CMK (cell line): ENCODE measurements at regions not wholly inside any gene's neighbourhood (a gene's known extent, or its start where the extent isn't known, plus 50 kb on each side); places are given as distances from the start of the nearest gene placed in this dataset.

Source experiments
- DNase-seq: peaks from one replicate; pipeline ENCODE4 v3.0.0-alpha.2; 2010; ENCODE audit warnings: low read depth

DNA sequence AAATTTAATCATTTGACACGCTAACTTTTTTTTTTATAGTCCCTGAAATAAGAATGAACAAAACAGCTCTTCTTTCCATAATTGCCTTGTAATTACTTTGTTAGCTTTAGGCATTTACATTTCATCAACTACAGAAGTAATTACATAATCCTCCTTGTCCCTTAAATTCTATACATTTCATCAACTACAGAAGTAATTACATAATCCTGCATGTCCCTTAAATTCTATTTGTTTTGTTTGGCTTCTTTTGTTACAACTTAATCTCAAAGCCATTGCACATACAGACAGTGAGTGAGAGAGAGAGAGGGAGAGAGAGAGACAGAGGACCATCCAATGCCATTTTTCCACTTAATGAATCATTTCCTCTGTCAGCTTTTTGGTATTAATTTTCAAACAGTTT lies 873.2 kb downstream of the METTL15 start:
- no peak for DNase-seq

- DNase-seq: no peak
Measured at GRCh38 chr11:28976801-28977145, 868.6 kb downstream of the METTL15 start.

- DNase-seq: no peak
Measured at GRCh38 chr11:28976012-28976800, 868.0 kb downstream of the METTL15 start.

GRCh38 chr11:28969832-28970231 lies 861.6 kb downstream of the METTL15 start:
- no peak for DNase-seq

DNA sequence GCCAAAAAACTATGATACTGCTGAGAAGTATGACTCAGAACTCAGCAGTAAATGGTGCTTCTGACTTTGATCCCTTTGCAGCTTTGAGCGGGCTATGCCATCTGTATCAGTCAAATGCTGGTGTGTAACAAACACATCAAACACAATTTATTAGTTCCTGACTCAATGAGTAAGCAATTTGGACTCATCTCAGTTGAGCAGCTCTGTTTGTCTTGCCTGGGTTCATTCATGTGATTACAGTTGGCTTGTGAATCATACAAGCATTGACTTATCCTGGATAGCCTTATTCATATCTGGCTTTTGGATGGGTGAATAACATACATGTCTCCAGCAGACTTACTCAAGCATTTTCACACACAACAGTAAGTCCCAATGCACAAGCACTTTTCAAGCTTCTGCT lies 858.8 kb downstream of the METTL15 start:
- no peak for DNase-seq

- DNase-seq: no peak
Measured at GRCh38 chr11:28965819-28966218, 857.6 kb downstream of the METTL15 start.

- DNase-seq: no peak
Measured at GRCh38 chr11:28964811-28965210, 856.6 kb downstream of the METTL15 start.

DNA sequence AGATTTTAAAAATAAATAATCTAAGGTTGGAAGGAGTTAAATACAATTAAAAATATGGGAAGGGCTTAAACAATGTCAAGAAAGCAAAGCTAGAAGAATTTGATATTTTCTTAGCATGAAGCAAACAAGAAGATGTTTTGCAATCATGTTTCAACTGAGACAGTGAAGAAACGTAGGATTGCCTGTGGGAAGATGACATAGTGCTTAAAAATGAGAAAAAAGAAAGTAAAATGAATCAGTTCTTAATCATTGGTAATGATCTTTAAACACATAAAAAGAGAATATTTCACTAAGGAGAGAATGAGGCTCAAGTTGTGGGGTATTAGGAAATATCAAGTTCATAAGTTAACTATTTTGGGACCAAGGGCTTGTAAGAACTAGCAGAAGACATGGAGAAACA lies 855.0 kb downstream of the METTL15 start:
- no peak for DNase-seq

DNA sequence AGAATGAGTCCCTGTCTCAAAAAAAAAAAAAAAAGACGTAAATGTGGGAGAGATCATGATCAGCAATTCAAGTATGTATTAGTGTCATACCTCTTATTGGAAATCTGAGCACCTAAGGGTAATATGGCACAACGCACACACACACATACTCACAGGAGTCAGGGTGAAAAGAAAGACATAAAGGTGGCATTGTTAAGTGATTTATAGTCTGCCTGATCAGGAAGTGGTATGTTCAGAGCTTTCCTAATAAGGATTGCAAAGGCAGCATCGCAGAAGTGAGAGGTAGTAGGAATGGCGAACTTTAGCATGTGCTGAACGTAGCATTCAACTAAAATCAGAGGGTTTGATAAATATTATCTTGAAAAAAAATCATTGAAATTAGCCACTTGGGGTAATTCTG lies 854.3 kb downstream of the METTL15 start:
- DNase-seq: no peak

DNA sequence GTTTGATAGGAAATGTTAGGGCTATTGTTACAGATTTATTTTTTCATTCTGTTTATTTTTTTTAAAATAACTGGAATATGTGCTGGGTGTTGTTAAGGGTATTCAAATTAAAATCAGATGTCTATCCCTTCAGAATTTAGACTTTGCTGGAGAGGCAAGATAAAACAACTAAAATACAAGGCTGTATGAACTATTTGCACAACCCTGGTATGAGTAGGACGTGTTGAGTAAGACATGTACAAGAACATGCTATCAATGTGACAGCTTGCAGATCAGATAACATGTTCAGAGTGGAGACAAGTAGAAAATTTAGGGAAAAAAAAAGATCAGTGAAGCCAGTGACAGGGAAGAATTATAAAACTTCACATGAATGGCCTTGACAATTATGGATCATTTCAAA lies 853.5 kb downstream of the METTL15 start:
- no peak for DNase-seq

- DNase-seq: no peak
Measured at GRCh38 chr11:28956446-28956845, 848.3 kb downstream of the METTL15 start.

- no peak for DNase-seq
Measured at GRCh38 chr11:28951191-28951590, 843.0 kb downstream of the METTL15 start.

GRCh38 chr11:28939381-28939780 lies 831.2 kb downstream of the METTL15 start:
- DNase-seq: no peak

DNA sequence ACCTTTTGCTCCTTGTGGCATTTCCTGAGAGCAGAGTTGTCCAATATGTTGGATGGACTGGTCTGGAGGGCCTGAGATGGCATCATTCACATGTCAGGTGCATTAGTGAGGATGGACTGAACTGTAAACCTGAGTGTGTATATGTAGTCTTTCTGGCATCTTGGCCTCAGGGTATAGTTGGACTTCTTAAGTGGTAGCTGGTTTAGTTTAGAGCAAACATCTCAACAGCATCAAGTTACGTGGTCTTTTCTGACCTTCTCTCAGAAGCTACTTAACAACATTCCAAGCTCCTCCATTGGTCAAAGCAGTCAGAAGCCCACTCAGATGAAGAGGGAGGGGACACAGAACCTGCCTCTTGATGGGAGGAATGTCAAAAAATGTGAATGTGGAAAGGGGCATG lies 829.9 kb downstream of the METTL15 start:
- no peak for DNase-seq

DNA sequence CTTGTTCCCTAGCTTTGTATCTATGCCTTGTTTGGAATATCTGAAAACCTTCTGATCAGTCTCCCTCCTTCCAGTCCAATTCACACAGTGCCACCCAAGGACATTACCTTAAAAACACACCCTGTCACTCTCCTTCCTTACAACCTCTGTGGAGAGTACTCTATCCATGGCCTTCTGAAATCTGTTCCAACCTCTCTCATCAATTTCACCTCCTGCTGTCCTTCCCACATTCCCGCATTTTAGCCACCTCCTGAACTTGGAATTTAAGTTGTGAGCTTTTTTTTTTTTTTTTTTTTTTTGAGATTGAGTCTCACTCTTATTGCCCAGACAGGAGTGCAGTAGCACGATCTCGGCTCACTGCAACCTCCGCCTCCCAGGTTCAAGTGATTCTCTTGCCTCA lies 824.8 kb downstream of the METTL15 start:
- no peak for DNase-seq

- DNase-seq: no peak
Measured at GRCh38 chr11:28924004-28924403, 815.8 kb downstream of the METTL15 start.

GRCh38 chr11:28922386-28922981 lies 814.3 kb downstream of the METTL15 start:
- no peak for DNase-seq

GRCh38 chr11:28919194-28919593 lies 811.0 kb downstream of the METTL15 start:
- no peak for DNase-seq

- DNase-seq: no peak
Measured at GRCh38 chr11:28913883-28914282, 805.7 kb downstream of the METTL15 start.

DNA sequence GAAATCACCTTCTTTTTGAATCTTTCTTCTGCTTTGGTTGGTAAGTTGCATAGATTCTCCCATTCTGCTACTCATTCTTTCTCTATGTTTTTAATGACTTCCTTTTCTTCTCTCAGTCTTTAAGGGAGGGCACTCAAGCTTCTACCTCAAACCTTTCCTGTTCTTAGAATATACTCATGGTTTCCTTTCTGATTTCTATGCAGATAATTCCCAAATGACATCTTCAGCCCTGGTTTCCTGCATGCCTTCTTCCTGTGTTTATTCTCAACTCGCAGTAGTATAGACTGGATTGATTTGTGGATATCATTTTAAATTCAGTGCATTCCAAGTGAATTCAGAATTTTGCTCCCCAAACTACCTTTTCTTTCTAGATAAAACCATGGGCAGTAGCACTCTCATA lies 803.6 kb downstream of the METTL15 start:
- DNase-seq: no peak

DNA sequence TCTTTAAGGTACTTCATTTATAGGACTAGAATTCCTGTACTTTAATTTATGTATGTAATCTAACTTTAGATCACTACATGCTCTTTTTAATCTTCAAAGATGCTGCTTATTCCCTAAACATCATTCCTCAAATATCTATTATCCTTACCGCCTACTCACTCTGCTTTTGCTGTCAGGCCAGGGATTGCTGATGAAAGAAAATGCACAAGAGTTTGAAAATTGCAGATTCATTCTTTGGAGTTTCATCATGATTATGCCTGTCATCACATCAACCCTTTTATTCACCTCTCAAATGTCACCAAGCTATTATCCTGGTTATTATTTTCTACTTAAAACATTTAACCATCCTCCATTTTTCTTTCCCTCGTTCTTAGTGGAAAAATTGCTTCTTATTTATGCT lies 802.7 kb downstream of the METTL15 start:
- DNase-seq: no peak

- DNase-seq: no peak
Measured at GRCh38 chr11:28903716-28904115, 795.5 kb downstream of the METTL15 start.

GRCh38 chr11:28900427-28900826 lies 792.2 kb downstream of the METTL15 start:
- DNase-seq: no peak

- no peak for DNase-seq
Measured at GRCh38 chr11:28899706-28900105, 791.5 kb downstream of the METTL15 start.
